ENCODE measurements at regions not wholly inside any gene's neighbourhood (a gene's known extent, or its start where the extent isn't known, plus 50 kb on each side); places are given as distances from the start of the nearest gene placed in this dataset.

DNA sequence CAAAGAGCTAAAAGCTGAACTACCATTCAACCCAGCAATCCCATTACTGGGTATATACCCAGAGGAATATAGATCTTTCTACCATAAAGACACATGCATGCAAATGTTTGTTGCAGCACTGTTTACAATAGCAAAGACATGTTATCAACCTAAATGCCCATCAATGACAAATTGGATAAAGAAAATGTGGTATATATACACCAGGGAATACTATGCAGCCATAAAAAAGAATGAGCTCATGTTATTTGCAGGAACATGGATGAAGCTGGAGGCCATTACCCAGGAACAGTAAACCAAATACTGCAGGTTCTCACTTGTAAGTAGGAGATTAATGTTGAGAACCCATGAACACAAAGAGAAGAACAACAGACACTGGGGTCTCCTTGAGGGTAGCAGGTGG is 1295.1 kb downstream of the TYW1 start:
- H3K27me3 ChIP-seq (ENCODE audit: control insufficient read depth, insufficient read depth, low read length), result no peaks in the 10 kb centered on the region
- no peak overlapping the region for H3K9ac ChIP-seq
- no peak for TF ChIP-seq CTCF (IDR thresholded peaks at IDR 0.05)
- H3K4me1 ChIP-seq, result no peaks in the 10 kb centered on the region
- H3K9me3 ChIP-seq (ENCODE audit: control insufficient read depth, low read length), result no peaks in the 10 kb centered on the region
- H3K36me3 ChIP-seq (ENCODE audit: control insufficient read depth, insufficient read depth, low read length), result no peaks in the 10 kb centered on the region
- H3K4me3 ChIP-seq (ENCODE audit: low read depth, low read length), result no peak overlapping the region
- H2AFZ ChIP-seq, result no peak overlapping the region
- no peak overlapping the region for H3K27ac ChIP-seq
- H3K79me2 ChIP-seq, result no peaks in the 10 kb centered on the region
- H3K4me2 ChIP-seq (ENCODE audit: low read length), result no peak overlapping the region

DNA sequence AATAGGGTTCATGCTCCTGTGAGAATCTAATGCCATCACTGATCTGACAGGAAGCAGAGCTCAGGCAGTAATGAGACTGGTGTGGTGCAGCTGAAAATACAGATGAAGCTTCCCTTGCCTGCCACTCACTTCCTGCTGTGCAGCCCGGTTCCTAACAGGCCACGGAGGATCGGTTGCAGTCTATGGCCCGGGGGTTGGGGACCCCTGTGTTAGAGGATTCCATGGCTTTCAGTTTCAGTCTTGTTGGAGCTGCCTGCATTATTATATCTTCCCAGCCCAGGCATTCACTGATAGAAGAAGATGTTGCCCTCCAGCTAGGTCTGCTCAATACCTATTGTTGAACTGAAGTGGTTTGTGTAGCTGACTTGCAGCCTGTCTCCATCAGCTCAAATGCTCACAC is 1298.8 kb downstream of the TYW1 start:
- Histone ChIP-seq H3K9ac (no peak overlapping the region), H2AFZ (no peak overlapping the region), H3K4me1 (no peaks in the 10 kb centered on the region), H3K4me3 (ENCODE audit: low read depth, low read length) (no peak overlapping the region), H3K27me3 (ENCODE audit: control insufficient read depth, insufficient read depth, low read length) (no peaks in the 10 kb centered on the region), H3K79me2 (no peaks in the 10 kb centered on the region), H3K4me2 (ENCODE audit: low read length) (no peak overlapping the region), H3K36me3 (ENCODE audit: control insufficient read depth, insufficient read depth, low read length) (no peaks in the 10 kb centered on the region), H3K9me3 (ENCODE audit: control insufficient read depth, low read length) (no peaks in the 10 kb centered on the region), H3K27ac (no peak overlapping the region)
- TF ChIP-seq CTCF (IDR thresholded peaks at IDR 0.05), result no peak

DNA sequence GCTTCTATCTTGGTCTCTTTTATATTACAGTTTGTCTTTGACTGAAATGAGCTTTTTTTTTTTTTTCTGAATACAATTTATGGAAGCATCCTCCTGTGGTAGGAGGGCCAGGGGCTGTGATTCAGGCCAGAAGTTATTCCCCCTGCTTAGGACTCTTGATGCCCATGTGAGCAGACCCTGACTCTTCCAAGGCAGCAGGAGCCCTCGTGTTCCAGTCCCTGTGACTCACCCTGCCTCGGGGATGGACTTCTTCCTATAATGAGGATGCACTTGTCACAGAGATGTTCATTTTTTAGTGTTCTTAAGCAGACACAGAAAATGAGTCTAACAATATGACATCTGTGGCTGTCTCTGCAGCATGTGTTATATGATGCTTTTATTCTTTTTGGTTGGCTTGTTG is 1293.7 kb upstream of the AUTS2 start:
- H3K36me3 ChIP-seq (ENCODE audit: control insufficient read depth, insufficient read depth, low read length), result no peaks in the 10 kb centered on the region
- no peak overlapping the region for H3K4me2 ChIP-seq (ENCODE audit: low read length)
- no peak overlapping the region for H3K27ac ChIP-seq
- H2AFZ ChIP-seq, result no peak overlapping the region
- no peak overlapping the region for H3K9ac ChIP-seq
- H3K9me3 ChIP-seq (ENCODE audit: control insufficient read depth, low read length), result no peaks in the 10 kb centered on the region
- no peak for TF ChIP-seq CTCF (IDR thresholded peaks at IDR 0.05)
- no peaks in the 10 kb centered on the region for H3K4me1 ChIP-seq
- no peak overlapping the region for H3K4me3 ChIP-seq (ENCODE audit: low read depth, low read length)
- H3K27me3 ChIP-seq (ENCODE audit: control insufficient read depth, insufficient read depth, low read length), result no peaks in the 10 kb centered on the region
- no peaks in the 10 kb centered on the region for H3K79me2 ChIP-seq

DNA sequence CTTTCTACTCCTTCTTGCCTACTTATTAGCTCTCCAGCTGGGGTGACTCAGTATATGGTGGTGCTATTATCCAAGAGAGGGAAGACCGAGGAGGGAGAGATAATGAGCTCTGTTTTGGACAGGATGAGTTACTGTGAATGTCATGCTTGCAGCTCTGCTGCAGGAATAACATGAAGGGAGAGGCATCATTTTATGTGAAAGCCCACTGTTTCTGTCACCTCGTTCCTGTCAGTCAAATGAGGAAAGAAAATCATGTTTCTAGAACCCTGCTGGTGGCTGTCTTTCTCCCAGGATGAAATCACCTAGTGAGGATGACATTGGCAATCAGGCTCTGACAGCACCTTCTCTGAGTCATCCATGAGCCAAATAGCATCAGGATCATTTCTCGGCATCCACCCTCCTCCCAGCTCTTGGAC is 1291.6 kb upstream of the AUTS2 start:
- TF ChIP-seq CTCF (IDR thresholded peaks at IDR 0.05), result no peak
- H3K27me3 ChIP-seq (ENCODE audit: control insufficient read depth, insufficient read depth, low read length), result no peaks in the 10 kb centered on the region
- H3K4me3 ChIP-seq (ENCODE audit: low read depth, low read length), result no peak overlapping the region
- H3K79me2 ChIP-seq, result no peaks in the 10 kb centered on the region
- H3K4me2 ChIP-seq (ENCODE audit: low read length), result no peak overlapping the region
- H3K36me3 ChIP-seq (ENCODE audit: control insufficient read depth, insufficient read depth, low read length), result no peaks in the 10 kb centered on the region
- H3K9me3 ChIP-seq (ENCODE audit: control insufficient read depth, low read length), result no peaks in the 10 kb centered on the region
- no peak overlapping the region for H3K27ac ChIP-seq
- H3K4me1 ChIP-seq, result no peaks in the 10 kb centered on the region
- H3K9ac ChIP-seq, result no peak overlapping the region
- no peak overlapping the region for H2AFZ ChIP-seq

GRCh38 chr7:68309271-68309670 is 1289.0 kb upstream of the AUTS2 start:
- Histone ChIP-seq H3K9me3 (ENCODE audit: control insufficient read depth, low read length) (no peaks in the 10 kb centered on the region), H3K4me1 (no peaks in the 10 kb centered on the region), H3K36me3 (ENCODE audit: control insufficient read depth, insufficient read depth, low read length) (no peaks in the 10 kb centered on the region), H3K27me3 (ENCODE audit: control insufficient read depth, insufficient read depth, low read length) (no peaks in the 10 kb centered on the region), H2AFZ (no peak overlapping the region), H3K79me2 (no peaks in the 10 kb centered on the region), H3K4me3 (ENCODE audit: low read depth, low read length) (no peak overlapping the region), H3K27ac (no peak overlapping the region), H3K4me2 (ENCODE audit: low read length) (no peak overlapping the region), H3K9ac (no peak overlapping the region)
- no peak for TF ChIP-seq CTCF (IDR thresholded peaks at IDR 0.05)
